GM13977 (cell line): ENCODE measurements at regions not wholly inside any gene's neighbourhood (a gene's known extent, or its start where the extent isn't known, plus 50 kb on each side); places are given as distances from the start of the nearest gene placed in this dataset.
A peak's percentile ranks its signal among the peaks of the same experiment; 100 is the strongest.

ENCODE experiments used
- DNase-seq: peaks from one replicate; pipeline ENCODE4 v3.0.0; 2012; ENCODE audit warnings: low spot score
- in situ Hi-C: fragments of 300-500 bp; cut with MboI; formaldehyde crosslinking; loops from one replicate; pipeline ENCODE4 v1.12.0; 2022; ENCODE audit warnings: low sequenced_read_pairs, low pct_unique_long_range_greater_than_20kb, mixed read lengths, inconsistent platforms; ENCODE audit not compliant: unreplicated experiment
- TF ChIP-seq, protein P1 (sequence below): IDR thresholded peaks from 2 replicates; pipeline ENCODE4 v1.5.1; 2012; ENCODE audit warnings: mild to moderate bottlenecking, control low read depth; ENCODE audit not compliant: insufficient read depth; ENCODE audit errors: extremely low read depth, missing control alignments

DNA sequence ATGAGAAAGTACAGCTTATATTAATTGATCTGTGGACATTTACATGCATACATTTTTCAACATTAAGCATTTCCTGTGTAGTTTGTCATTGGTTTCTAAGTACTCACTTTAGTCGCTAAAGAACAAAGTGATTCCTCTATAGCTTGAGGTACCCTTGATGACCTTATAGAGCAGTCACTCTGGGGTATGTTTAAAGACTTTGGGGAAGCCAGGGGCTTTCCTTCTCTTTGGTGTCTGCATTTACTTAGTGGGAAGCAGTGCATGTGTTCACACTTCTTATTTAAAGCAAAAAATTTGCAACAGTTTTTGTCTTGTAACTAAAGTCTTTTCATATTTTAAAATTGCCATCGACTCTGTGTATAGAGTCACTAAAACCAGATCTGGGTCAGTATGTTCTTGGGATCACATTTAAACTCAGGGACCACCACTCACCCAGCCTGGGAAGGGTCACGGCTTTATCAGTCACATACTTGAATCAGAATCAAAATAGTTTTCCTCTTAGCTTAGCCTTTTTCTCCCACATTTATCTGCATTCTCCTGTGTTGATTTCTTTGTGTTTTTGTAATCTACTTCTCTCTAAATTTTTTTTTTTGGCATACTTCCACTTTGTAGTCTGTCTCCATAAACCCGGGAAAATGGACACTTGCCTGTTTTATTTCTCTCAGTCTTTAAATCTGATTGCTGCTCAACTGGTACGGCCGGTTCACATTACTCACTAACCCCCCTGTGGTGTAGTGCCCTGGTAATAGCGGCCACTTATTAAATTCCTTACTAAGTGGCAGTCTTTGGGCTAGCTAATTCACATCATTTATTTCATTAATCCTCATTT lies 143.9 kb upstream of the FBN2 start:
- TF ChIP-seq, protein P1, sequence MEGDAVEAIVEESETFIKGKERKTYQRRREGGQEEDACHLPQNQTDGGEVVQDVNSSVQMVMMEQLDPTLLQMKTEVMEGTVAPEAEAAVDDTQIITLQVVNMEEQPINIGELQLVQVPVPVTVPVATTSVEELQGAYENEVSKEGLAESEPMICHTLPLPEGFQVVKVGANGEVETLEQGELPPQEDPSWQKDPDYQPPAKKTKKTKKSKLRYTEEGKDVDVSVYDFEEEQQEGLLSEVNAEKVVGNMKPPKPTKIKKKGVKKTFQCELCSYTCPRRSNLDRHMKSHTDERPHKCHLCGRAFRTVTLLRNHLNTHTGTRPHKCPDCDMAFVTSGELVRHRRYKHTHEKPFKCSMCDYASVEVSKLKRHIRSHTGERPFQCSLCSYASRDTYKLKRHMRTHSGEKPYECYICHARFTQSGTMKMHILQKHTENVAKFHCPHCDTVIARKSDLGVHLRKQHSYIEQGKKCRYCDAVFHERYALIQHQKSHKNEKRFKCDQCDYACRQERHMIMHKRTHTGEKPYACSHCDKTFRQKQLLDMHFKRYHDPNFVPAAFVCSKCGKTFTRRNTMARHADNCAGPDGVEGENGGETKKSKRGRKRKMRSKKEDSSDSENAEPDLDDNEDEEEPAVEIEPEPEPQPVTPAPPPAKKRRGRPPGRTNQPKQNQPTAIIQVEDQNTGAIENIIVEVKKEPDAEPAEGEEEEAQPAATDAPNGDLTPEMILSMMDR = no peak
- DNase-seq = no peak
- in situ Hi-C loops = no loop called here

DNA sequence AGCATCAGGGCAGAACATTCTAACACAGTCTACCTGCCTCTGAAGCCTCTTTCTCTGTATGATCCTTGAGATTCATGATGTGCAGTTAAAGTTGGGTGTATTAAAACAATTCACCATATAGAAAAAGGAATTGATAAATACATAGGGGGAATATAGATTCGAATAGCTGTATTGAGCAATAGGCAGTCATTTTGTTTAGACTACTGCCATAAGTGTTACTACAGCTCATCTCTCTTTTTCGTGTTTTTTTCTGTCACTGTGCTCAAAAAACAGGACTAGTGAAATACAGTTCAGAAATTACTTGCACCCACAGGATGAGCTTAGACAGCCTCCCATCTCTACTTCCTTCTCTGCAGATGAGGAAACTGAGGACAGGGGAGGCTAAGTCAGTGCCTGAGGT lies 144.6 kb upstream of the FBN2 start:
- in situ Hi-C loops = no loop called here
- no peak for DNase-seq
- TF ChIP-seq, protein P1 = no peak

DNA sequence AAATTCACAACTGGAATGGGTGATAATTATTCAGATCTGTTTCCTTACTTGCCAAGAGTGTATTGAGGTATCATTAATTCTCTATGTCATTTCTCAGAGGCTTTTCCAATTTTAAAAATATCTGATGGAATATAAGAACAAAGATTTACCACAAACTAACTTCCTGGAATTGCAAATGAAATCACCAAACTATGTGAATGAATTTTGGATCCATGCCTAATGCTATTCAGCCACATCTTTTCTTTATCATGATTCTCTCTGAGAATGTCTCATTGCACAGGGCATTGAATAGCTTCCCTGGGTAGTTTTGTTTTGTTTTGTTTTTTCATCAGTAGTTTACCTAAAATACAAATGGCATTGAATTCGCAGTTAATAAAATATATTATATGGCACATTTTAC lies 146.9 kb upstream of the FBN2 start:
- TF ChIP-seq, protein P1 = no peak
- no peak for DNase-seq

DNA sequence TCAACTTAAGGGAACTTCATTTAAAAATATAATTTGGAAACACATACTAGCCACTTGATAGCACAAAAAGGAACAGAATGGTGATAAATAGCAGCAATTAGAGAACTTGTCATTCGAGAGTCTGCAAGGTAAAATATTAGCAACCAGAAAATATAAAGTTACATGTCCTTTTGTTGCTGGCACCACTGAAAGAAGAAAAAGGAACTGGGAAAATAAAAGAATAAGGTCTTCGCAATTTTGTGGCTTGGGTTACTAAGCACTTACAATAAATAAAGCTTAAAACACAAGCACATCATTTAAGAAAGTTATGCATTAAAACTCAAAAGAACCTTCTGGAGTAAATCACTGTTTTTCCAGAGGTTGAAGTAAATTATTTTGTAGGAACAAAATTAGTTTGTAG lies 149.9 kb upstream of the FBN2 start:
- TF ChIP-seq, protein P1 = no peak
- in situ Hi-C loops = no loop called here
- no peak for DNase-seq

More for the DNA sequence above, 146.9 kb upstream of the FBN2 start:
- in situ Hi-C loops = no loop called here

DNA sequence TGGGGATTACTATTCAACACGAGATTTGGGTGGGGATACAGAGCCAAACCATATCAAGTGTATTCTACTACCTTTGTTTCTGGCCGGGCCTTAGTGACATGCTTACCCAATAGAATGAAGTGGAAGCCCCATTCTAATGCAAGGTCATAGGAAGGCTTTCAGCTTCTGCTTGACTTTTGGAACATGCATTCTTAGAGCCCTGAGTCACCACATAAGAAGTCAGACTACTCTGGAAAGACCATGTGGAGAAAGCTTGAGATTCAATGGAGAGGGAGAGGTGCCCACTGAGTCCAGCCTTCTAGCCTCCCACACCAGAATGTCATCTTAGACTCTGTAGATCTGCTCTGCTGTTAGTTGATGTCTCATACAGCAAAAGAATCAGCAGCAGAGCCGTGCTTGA lies 155.7 kb upstream of the FBN2 start:
- TF ChIP-seq, protein P1 = no peak
- in situ Hi-C loops = no loop called here
- DNase-seq = no peak

DNA sequence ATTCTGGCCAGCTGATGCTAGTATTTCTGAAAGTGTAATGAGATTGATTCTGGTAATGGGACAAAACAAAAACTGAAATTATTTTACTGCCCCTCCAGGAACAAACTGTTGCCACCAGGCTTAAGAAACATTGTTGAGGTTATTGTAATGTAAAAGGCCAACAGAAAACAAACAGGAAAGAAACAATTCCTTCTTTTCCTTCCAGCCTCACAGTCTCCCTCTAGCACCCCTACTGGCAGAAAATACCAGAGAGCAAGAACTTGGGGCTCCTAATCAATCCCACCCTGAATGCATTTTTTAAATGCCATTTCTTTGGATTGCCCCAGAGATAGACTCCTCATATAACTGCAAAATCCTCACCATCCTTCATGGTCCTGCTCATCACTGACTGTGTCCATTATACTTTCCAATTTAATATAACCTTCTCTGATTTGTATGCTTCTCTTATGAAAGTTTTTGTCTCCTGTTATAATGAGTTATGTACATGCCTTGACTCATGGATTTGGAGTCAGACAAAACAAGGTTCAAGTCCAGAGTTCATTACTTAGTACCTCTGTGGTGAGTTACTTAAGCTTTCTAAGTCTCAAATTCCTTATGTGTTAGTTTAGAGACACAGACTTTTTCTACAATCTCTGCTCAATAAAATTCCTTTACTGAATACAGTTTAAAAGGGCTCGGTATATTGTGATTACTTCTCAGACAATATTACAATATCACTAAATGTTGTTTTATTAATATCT lies 157.9 kb upstream of the FBN2 start:
- TF ChIP-seq, protein P1 = peak; percentile 19
- in situ Hi-C loops = no loop called here
- DNase-seq = no peak
